H9 (cell line): ENCODE measurements at regions not wholly inside any gene's neighbourhood (a gene's known extent, or its start where the extent isn't known, plus 50 kb on each side); places are given as distances from the start of the nearest gene placed in this dataset.

Source experiments
- DNase-seq: peaks from one replicate; pipeline ENCODE4 v3.0.0-alpha.2; 2017
- H2AFZ ChIP-seq: one replicate; pipeline ENCODE4 v1.6.1; 2013; ENCODE audit warnings: mild to moderate bottlenecking, low read length, control low read depth, moderate library complexity
- H2AK5ac ChIP-seq: 2 replicates; pipeline ENCODE4 v1.6.1; 2013; ENCODE audit warnings: low read length, control low read depth, mixed read lengths; ENCODE audit not compliant: insufficient read length
- H2BK120ac ChIP-seq: one replicate; pipeline ENCODE4 v1.6.1; 2013; ENCODE audit warnings: low read depth, mild to moderate bottlenecking, low read length, control low read depth, inconsistent platforms; ENCODE audit not compliant: poor library complexity, severe bottlenecking
- H2BK12ac ChIP-seq: 2 replicates; pipeline ENCODE4 v1.6.1; 2013; ENCODE audit warnings: low read length, control low read depth, mixed read lengths, low read depth; ENCODE audit not compliant: insufficient read length
- H2BK15ac ChIP-seq: 2 replicates; pipeline ENCODE4 v1.6.1; 2013; ENCODE audit warnings: low read depth, low read length, control low read depth
- H2BK20ac ChIP-seq: one replicate; pipeline ENCODE4 v1.6.1; 2013; ENCODE audit warnings: low read depth, mild to moderate bottlenecking, low read length, control low read depth, inconsistent platforms; ENCODE audit not compliant: poor library complexity, severe bottlenecking
- H2BK5ac ChIP-seq: 2 replicates; pipeline ENCODE4 v1.6.1; 2013; ENCODE audit warnings: low read length, control low read depth, mixed read lengths; ENCODE audit not compliant: insufficient read length
- H3K14ac ChIP-seq: 2 replicates; pipeline ENCODE4 v1.6.1; 2013; ENCODE audit warnings: low read length, control low read depth; ENCODE audit not compliant: insufficient read depth
- H3K18ac ChIP-seq: 2 replicates; pipeline ENCODE4 v1.6.1; 2013; ENCODE audit warnings: low read depth, mild to moderate bottlenecking, mixed read lengths, low read length, control low read depth; ENCODE audit not compliant: insufficient read length
- H3K23ac ChIP-seq: 2 replicates; pipeline ENCODE4 v1.6.1; 2013; ENCODE audit warnings: low read length, control low read depth, mixed read lengths, low read depth; ENCODE audit not compliant: insufficient read length
- H3K23me2 ChIP-seq: 2 replicates; pipeline ENCODE4 v1.6.1; 2013; ENCODE audit warnings: low read depth, mild to moderate bottlenecking, mixed read lengths, low read length, control low read depth; ENCODE audit not compliant: insufficient read length, poor library complexity, severe bottlenecking
- H3K27ac ChIP-seq: 2 replicates; pipeline ENCODE4 v1.5.1; 2013; ENCODE audit warnings: low read length, control low read depth, mixed read lengths, low read depth; ENCODE audit not compliant: insufficient read length
- H3K27me3 ChIP-seq: 2 replicates; pipeline ENCODE4 v1.6.1; 2013; ENCODE audit warnings: low read length, control low read depth, inconsistent platforms; ENCODE audit not compliant: insufficient read depth
- H3K4ac ChIP-seq: 2 replicates; pipeline ENCODE4 v1.6.1; 2013; ENCODE audit warnings: low read depth, mild to moderate bottlenecking, control low read depth, inconsistent platforms, low read length, moderate library complexity
- H3K4me1 ChIP-seq: 2 replicates; pipeline ENCODE4 v1.6.1; 2013; ENCODE audit warnings: low read length, control low read depth, inconsistent platforms; ENCODE audit not compliant: insufficient read depth
- H3K4me2 ChIP-seq: 2 replicates; pipeline ENCODE4 v1.6.1; 2013; ENCODE audit warnings: low read length, control low read depth, mixed read lengths; ENCODE audit not compliant: insufficient read length, insufficient read depth
- H3K56ac ChIP-seq: 2 replicates; pipeline ENCODE4 v1.6.1; 2013; ENCODE audit warnings: low read depth, mild to moderate bottlenecking, mixed read lengths, low read length, control low read depth; ENCODE audit not compliant: insufficient read length
- H3K79me1 ChIP-seq: 2 replicates; pipeline ENCODE4 v1.6.1; 2013; ENCODE audit warnings: low read depth, mild to moderate bottlenecking, moderate library complexity, low read length, control low read depth, inconsistent platforms; ENCODE audit not compliant: insufficient read depth, poor library complexity, severe bottlenecking
- H3K79me2 ChIP-seq: 2 replicates; pipeline ENCODE4 v1.6.1; 2013; ENCODE audit warnings: low read length, control low read depth, inconsistent platforms; ENCODE audit not compliant: insufficient read depth
- H3K9ac ChIP-seq: 2 replicates; pipeline ENCODE4 v1.6.1; 2013; ENCODE audit warnings: low read length, control low read depth, mixed read lengths; ENCODE audit not compliant: insufficient read length; ENCODE audit errors: extremely low read depth
- H3K9me3 ChIP-seq: one replicate; pipeline ENCODE4 v1.6.1; 2013; ENCODE audit warnings: low read depth, low read length, inconsistent platforms; ENCODE audit not compliant: control insufficient read depth
- H3T11ph ChIP-seq: one replicate; pipeline ENCODE4 v1.6.1; 2013; ENCODE audit warnings: mild to moderate bottlenecking, low read length, control low read depth, inconsistent platforms
- H4K20me1 ChIP-seq: one replicate; pipeline ENCODE4 v1.6.1; 2013; ENCODE audit not compliant: control insufficient read depth, insufficient read length, insufficient read depth
- H4K5ac ChIP-seq: 2 replicates; pipeline ENCODE4 v1.6.1; 2013; ENCODE audit warnings: low read depth, mild to moderate bottlenecking, mixed read lengths, low read length, control low read depth; ENCODE audit not compliant: insufficient read length
- H4K8ac ChIP-seq: replicated peaks from 2 replicates; pipeline ENCODE4 v1.6.1; 2013; ENCODE audit warnings: low read length, control low read depth, mixed read lengths, low read depth; ENCODE audit not compliant: insufficient read length
- H4K91ac ChIP-seq: 2 replicates; pipeline ENCODE4 v1.6.1; 2013; ENCODE audit warnings: low read depth, mild to moderate bottlenecking, moderate library complexity, mixed read lengths, low read length, control low read depth; ENCODE audit not compliant: insufficient read length
- H3K27ac Mint-ChIP-seq, 3 experiments: 2 replicates in 2 of 3; 3 replicates in 1 of 3; pipeline ENCODE4 v1.8.0; 2020 to 2021; ENCODE audit warnings: mixed read lengths in 3 of 3, mild to moderate bottlenecking in 1 of 3, moderate library complexity in 1 of 3
- H3K27me3 Mint-ChIP-seq: 2 replicates; pipeline ENCODE4 v1.8.0; 2021; ENCODE audit warnings: low read depth, mild to moderate bottlenecking, moderate library complexity, mixed read lengths
- H3K36me3 Mint-ChIP-seq, 3 experiments: 2 replicates in 2 of 3; 3 replicates in 1 of 3; pipeline ENCODE4 v1.8.0; 2020 to 2021; ENCODE audit warnings: low read depth in 3 of 3, mixed read lengths in 3 of 3; ENCODE audit not compliant: insufficient read depth in 1 of 3
- H3K4me1 Mint-ChIP-seq, 2 experiments: 2 replicates each; pipeline ENCODE4 v1.8.0; 2020; ENCODE audit warnings: mixed read lengths in 2 of 2
- H3K4me3 Mint-ChIP-seq, 2 experiments: 2 replicates in 1 of 2; 3 replicates in 1 of 2; pipeline ENCODE4 v1.8.0; 2020 to 2021; ENCODE audit warnings: mild to moderate bottlenecking in 2 of 2, mixed read lengths in 2 of 2, moderate library complexity in 1 of 2
- H3K9me3 Mint-ChIP-seq, 2 experiments: 2 replicates in 1 of 2; 3 replicates in 1 of 2; pipeline ENCODE4 v1.8.0; 2020; ENCODE audit warnings: mild to moderate bottlenecking in 2 of 2, mixed read lengths in 2 of 2, moderate library complexity in 1 of 2
- WGBS: extraction: QIAGEN DNeasy Blood & Tissue Kit; methylation state at CpG from one replicate; pipeline ENCODE4 v1.1.7; 2013; ENCODE audit warnings: missing lambda C conversion rate, low lambda C conversion rate, mixed read lengths; ENCODE audit not compliant: insufficient read length; ENCODE audit errors: extremely low coverage; 5-methylcytosine and 5-hydroxymethylcytosine counted together
- TF ChIP-seq, protein P1 (sequence below): fragments of 200-600 bp; sonication (generic); conservative IDR thresholded peaks from 3 replicates; pipeline ENCODE4 v1.8.0; 2021; ENCODE audit warnings: antibody characterized with exemption, mild to moderate bottlenecking

DNA sequence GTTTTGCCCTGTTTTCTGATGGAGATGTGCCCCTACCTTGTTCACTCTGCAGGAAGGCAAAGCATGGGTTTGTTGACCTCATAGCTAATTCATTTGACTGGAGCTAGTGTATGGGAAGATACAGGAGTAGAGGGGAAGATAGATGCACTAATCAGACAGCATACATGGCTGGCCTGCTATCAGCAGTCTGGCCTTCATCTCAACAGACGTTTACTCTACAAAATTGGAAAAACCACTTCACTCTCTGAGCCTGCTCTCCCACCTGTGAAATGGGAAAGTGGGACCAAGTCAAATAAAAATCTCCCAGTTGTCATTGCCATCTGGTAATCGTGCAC, 235.2 kb upstream of the RAB4A start:
- H3K27ac ChIP-seq, result no peak overlapping the region
- H3K9ac ChIP-seq, result no peak overlapping the region
- H3K27me3 Mint-ChIP-seq, result peaks cover 27% of the 10 kb centered on the region
- no peak overlapping the region for H2AFZ ChIP-seq
- no peak overlapping the region for H3K4me3 Mint-ChIP-seq
- H2BK15ac ChIP-seq, result no peak overlapping the region
- no peaks in the 10 kb centered on the region for H3K79me2 ChIP-seq
- WGBS, result no CpG with 5 or more reads among the region's 2 CpGs
- no peaks in the 10 kb centered on the region for H3K9me3 Mint-ChIP-seq
- no peak overlapping the region for H2BK12ac ChIP-seq
- no peak overlapping the region for H3K27ac Mint-ChIP-seq
- no peak overlapping the region for H2BK120ac ChIP-seq
- no peak overlapping the region for H3K23ac ChIP-seq
- H3K56ac ChIP-seq, result no peak overlapping the region
- no peak overlapping the region for H3K14ac ChIP-seq
- no peak overlapping the region for H3K4me2 ChIP-seq
- H3K9me3 ChIP-seq, result no peaks in the 10 kb centered on the region
- H4K91ac ChIP-seq, result no peak overlapping the region
- H3K23me2 ChIP-seq, result no peaks in the 10 kb centered on the region
- H3K4me1 Mint-ChIP-seq, result peaks cover 37 to 46% of the 10 kb centered on the region in 2 experiments
- H4K8ac ChIP-seq, result no peak overlapping the region
- peaks cover 4% of the 10 kb centered on the region for H3K4me1 ChIP-seq
- no peak overlapping the region for H3K18ac ChIP-seq
- H3K27me3 ChIP-seq, result no peaks in the 10 kb centered on the region
- H2BK5ac ChIP-seq, result no peak overlapping the region
- H3K36me3 Mint-ChIP-seq, result no peaks in the 10 kb centered on the region; a peak in 1 of 7 replicates
- H2AK5ac ChIP-seq, result no peak overlapping the region
- TF ChIP-seq, protein P1, sequence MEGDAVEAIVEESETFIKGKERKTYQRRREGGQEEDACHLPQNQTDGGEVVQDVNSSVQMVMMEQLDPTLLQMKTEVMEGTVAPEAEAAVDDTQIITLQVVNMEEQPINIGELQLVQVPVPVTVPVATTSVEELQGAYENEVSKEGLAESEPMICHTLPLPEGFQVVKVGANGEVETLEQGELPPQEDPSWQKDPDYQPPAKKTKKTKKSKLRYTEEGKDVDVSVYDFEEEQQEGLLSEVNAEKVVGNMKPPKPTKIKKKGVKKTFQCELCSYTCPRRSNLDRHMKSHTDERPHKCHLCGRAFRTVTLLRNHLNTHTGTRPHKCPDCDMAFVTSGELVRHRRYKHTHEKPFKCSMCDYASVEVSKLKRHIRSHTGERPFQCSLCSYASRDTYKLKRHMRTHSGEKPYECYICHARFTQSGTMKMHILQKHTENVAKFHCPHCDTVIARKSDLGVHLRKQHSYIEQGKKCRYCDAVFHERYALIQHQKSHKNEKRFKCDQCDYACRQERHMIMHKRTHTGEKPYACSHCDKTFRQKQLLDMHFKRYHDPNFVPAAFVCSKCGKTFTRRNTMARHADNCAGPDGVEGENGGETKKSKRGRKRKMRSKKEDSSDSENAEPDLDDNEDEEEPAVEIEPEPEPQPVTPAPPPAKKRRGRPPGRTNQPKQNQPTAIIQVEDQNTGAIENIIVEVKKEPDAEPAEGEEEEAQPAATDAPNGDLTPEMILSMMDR, result no peak
- H4K20me1 ChIP-seq, result no peaks in the 10 kb centered on the region
- H4K5ac ChIP-seq, result no peak overlapping the region
- H3T11ph ChIP-seq, result no peak overlapping the region
- no peaks in the 10 kb centered on the region for H3K79me1 ChIP-seq
- H3K4ac ChIP-seq, result no peak overlapping the region
- H2BK20ac ChIP-seq, result no peak overlapping the region
- DNase-seq, result no peak
